ENCODE measurements at regions not wholly inside any gene's neighbourhood (a gene's known extent, or its start where the extent isn't known, plus 50 kb on each side); places are given as distances from the start of the nearest gene placed in this dataset.
"Not testable (repeated sequence)": the region's sequence is repeated elsewhere in the genome, so short reads cannot be mapped to it uniquely, and the experiment has no call there.

DNA sequence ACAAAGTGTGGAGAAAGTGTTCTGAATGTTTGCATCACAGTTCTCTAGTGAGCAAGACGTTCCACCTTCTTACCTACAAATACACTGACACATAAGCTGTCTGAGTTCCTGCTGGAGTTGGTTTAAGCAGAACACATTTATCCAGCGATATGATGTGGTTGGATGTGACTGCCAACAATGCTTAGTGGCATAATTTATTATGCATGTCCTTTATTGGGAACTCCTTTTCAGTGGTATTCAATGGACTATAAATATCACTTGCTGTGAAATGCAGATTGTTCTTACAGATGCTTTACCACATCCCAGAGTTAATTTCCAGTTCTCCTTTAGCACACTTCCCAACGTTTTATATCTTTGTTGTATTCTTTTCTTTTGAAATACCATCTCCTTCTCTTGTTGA lies 222.2 kb downstream of the LURAP1L start:
- DNase-seq (ENCODE audit: low read depth): no peak

DNA sequence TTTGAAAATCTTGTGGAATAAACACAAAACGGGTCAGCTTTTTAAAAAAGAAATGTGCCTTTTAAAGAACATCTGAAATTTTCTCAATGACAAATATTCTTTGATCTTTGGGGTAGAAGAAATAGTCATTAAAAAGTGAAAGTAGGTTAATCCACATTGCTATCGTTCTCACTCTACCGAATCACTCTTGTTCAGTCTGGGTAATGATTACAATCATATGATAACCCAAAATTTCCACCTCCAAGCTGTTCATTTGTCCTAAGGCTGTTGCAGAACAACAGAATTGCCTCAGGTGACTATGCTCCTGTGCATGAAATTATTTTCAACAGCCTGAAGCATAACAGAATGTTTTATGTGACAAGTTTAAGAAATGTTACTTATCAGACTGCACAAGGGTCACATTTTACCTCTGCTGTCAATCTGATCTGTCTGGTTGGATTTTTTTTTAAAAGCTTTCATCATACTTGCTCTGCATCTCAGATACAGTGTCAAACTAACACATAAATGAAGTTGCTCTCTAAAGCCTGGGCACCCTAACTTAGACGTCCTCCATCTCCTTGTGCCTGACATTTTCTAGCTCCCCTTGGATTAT lies 227.3 kb downstream of the LURAP1L start:
- no peak for DNase-seq (ENCODE audit: low read depth)

GRCh38 chr9:13002740-13003139 lies 227.9 kb downstream of the LURAP1L start:
- no peak for DNase-seq (ENCODE audit: low read depth)

- no peak for DNase-seq (ENCODE audit: low read depth)
These were observed 235.1 kb downstream of the LURAP1L start for GRCh38 chr9:13009871-13010270.

- DNase-seq (ENCODE audit: low read depth): peak; percentile 16
These were observed 239.4 kb downstream of the LURAP1L start for GRCh38 chr9:13013991-13014883.

- no peak for DNase-seq (ENCODE audit: low read depth)
These were observed 242.4 kb downstream of the LURAP1L start for GRCh38 chr9:13017260-13017659.

- no peak for DNase-seq (ENCODE audit: low read depth)
These were observed 245.6 kb downstream of the LURAP1L start for GRCh38 chr9:13020146-13021040.

- DNase-seq (ENCODE audit: low read depth): no peak
These were observed 247.9 kb downstream of the LURAP1L start for GRCh38 chr9:13022756-13023155.

GRCh38 chr9:13023498-13023897 lies 248.7 kb downstream of the LURAP1L start:
- DNase-seq (ENCODE audit: low read depth): no peak

DNA sequence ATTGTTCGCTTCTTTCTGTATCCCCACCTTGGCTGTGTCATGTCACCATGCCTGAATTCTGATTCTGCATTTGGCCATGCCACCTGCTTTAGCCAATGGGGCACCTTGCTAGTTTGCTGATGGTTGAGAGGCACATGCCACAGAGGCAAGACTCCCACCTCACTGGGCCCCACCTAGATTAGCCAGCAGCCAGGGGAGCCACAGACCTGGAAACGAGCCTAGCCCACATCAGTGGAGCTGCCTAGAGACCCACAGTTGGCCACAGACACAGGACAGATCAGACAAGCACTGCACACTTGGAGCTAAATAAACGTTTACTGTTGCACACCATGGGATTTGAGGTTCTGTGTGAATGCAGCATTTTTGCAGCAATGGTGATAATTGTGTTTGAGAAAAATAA lies 252.1 kb downstream of the LURAP1L start:
- no peak for DNase-seq (ENCODE audit: low read depth)

DNA sequence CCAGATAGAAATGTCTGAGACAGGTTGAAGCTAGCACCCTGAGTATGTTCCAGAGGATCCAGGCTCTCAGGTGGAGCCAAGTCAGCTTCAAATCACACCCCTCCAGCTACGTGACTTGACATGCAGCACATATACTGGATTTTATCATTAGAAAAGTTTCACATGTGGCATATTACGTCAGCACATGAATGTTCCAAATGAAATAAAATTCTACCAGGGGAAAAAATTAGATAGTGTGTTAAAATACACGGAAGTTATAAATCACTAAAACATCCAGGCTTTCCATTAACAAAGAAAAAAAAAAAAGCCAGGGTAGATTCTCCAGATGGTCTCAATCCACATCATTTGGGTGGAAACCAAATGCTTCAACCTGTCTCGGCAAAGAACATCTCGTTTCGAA lies 251.6 kb downstream of the MPDZ start:
- no peak for DNase-seq (ENCODE audit: low read depth)

- DNase-seq (ENCODE audit: low read depth): no peak
These were observed 246.9 kb downstream of the MPDZ start for GRCh38 chr9:13032585-13032984.

GRCh38 chr9:13033959-13034693 lies 245.4 kb downstream of the MPDZ start:
- peak; percentile 58 for DNase-seq (ENCODE audit: low read depth)

DNA sequence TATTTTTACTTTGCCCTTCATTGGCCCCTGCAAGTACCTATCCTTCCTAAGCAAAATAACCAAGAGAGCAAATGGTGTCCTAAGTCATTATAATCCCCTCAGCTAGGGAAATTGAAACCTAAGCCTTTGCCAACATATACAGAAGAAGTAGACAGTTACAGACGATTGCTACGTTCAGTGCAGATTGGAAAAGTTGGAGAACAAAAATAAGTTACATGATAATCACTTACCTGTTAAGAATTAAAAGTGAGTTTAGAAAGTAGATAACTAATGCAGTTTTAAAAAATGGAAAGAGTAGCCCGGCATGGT lies 244.8 kb downstream of the MPDZ start:
- peak; percentile 1 for DNase-seq (ENCODE audit: low read depth)

GRCh38 chr9:13035822-13036221 lies 243.7 kb downstream of the MPDZ start:
- no peak for DNase-seq (ENCODE audit: low read depth)

- DNase-seq (ENCODE audit: low read depth): not testable (repeated sequence)
These were observed 241.7 kb downstream of the MPDZ start for GRCh38 chr9:13037808-13038207.

DNA sequence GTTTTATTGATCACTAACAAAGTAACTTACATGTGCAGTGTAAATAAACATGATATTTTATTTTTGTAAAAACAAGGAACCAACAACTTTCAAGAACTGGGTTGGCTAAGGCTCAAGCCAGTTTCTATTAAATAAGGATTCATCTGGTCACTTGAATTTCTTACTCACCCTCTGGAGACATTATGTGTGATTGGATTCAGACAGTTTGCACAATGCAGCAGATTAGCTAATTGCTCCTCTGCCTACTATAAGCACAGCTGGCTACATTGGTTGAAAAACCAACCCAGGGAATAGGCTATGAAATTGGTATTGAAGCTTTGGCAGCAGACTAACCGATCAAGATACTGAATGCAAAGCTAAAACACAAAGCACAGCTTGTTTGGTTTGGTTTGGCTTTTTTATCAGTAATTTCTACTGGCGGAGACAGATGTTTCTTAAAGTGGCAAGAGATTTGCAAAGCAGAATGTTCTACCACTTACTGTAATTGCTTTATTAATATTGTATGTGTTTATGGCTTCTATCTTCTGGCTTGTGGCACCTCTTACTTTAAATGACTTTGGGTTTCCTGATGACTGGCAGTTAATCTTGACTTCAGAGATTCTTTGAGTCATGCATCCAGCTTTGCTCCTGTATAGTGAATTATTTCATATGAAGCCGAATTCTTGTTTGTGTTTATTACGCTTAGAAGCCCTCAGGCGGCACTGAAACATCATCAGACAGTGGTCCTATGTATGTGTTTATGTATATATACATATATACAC lies 231.5 kb downstream of the MPDZ start:
- DNase-seq (ENCODE audit: low read depth): no peak

- DNase-seq (ENCODE audit: low read depth): peak; percentile 3
These were observed 230.3 kb downstream of the MPDZ start for GRCh38 chr9:13049223-13049622.

- DNase-seq (ENCODE audit: low read depth): no peak
These were observed 226.0 kb downstream of the MPDZ start for GRCh38 chr9:13053504-13053903.

DNA sequence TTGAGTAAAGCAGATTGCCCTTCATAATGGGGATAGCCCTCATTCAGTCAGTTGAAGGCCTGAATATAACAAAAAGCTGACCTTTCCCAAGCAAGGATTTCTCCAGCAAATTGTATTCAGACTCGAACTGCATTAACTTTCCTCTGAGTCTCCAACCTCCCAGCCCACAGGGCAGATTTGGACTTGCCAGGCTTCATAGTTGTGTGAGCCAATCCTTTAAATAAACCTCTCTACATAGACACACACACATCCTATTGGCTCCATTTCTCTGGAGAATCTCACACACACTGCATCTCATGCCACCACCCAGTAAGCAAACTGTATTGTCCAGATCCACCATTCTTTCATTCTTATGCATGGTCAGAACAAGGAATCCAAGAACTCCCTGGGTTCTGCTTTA lies 225.1 kb downstream of the MPDZ start:
- DNase-seq (ENCODE audit: low read depth): no peak

All from EH (cell line).